SK-N-SH treated with all-trans-retinoic acid at 6 μM for 48 hours (cell line): ENCODE measurements at regions not wholly inside any gene's neighbourhood (a gene's known extent, or its start where the extent isn't known, plus 50 kb on each side); places are given as distances from the start of the nearest gene placed in this dataset.

ENCODE experiments used
- ATAC-seq: fragments of 200-7000 bp; cut with Tn5 transposase; 3 replicates; pipeline ENCODE4 v1.9.1; 2020; ENCODE audit warnings: mild to moderate bottlenecking, moderate library complexity
- ARNTL ChIP-seq: fragments of 450-650 bp; formaldehyde crosslinking; IDR thresholded peaks from 2 replicates; pipeline ENCODE4 v1.5.0; 2020; ENCODE audit warnings: low read depth, mild to moderate bottlenecking, moderate library complexity, borderline replicate concordance
- BACH2 ChIP-seq: fragments of 250-450 bp; sonication (Bioruptor Pico); IDR thresholded peaks from 2 replicates; pipeline ENCODE4 v1.9.0; 2021; ENCODE audit warnings: mild to moderate bottlenecking, borderline replicate concordance
- ESRRG ChIP-seq: fragments of 250-450 bp; sonication (Bioruptor Pico); IDR thresholded peaks from 2 replicates; pipeline ENCODE4 v1.6.1; 2021; ENCODE audit warnings: mild to moderate bottlenecking
- GLIS3 ChIP-seq: fragments of 250-450 bp; sonication (Bioruptor Pico); IDR thresholded peaks from 2 replicates; pipeline ENCODE4 v1.5.0; 2020; ENCODE audit warnings: mild to moderate bottlenecking, moderate library complexity
- ISL1 ChIP-seq: fragments of 250-450 bp; sonication (Bioruptor Pico); IDR thresholded peaks from 2 replicates; pipeline ENCODE4 v2.1.2; 2022; ENCODE audit warnings: mild to moderate bottlenecking, moderate library complexity
- OSR1 ChIP-seq: fragments of 250-450 bp; sonication (Bioruptor Pico); IDR thresholded peaks from 2 replicates; pipeline ENCODE4 v1.8.0; 2022; ENCODE audit warnings: moderate library complexity, mild to moderate bottlenecking, inconsistent platforms
- PATZ1 ChIP-seq: fragments of 250-450 bp; sonication (Bioruptor Pico); IDR thresholded peaks from 2 replicates; pipeline ENCODE4 v1.8.0; 2020; ENCODE audit warnings: mild to moderate bottlenecking, moderate library complexity, borderline replicate concordance
- POU6F1 ChIP-seq: fragments of 250-450 bp; sonication (Bioruptor Pico); IDR thresholded peaks from 2 replicates; pipeline ENCODE4 v1.8.0; 2021; ENCODE audit warnings: low read depth, mild to moderate bottlenecking, moderate library complexity, borderline replicate concordance
- PPARA ChIP-seq: fragments of 250-450 bp; sonication (Bioruptor Pico); IDR thresholded peaks from 2 replicates; pipeline ENCODE4 v1.5.0; 2020; ENCODE audit warnings: mild to moderate bottlenecking, borderline replicate concordance
- RARB ChIP-seq: fragments of 250-450 bp; sonication (Bioruptor Pico); IDR thresholded peaks from 2 replicates; pipeline ENCODE4 v1.8.0; 2021; ENCODE audit warnings: mild to moderate bottlenecking, moderate library complexity
- SNAI2 ChIP-seq: fragments of 250-450 bp; sonication (Bioruptor Pico); IDR thresholded peaks from 2 replicates; pipeline ENCODE4 v1.5.0; 2020; ENCODE audit warnings: mild to moderate bottlenecking, moderate library complexity
- TCF4 ChIP-seq: fragments of 250-450 bp; sonication (Bioruptor Pico); IDR thresholded peaks from 2 replicates; pipeline ENCODE4 v1.8.0; 2021; ENCODE audit warnings: mild to moderate bottlenecking, moderate library complexity, borderline replicate concordance
- TOX ChIP-seq: fragments of 250-450 bp; sonication (Bioruptor Pico); IDR thresholded peaks from 2 replicates; pipeline ENCODE4 v1.8.0; 2021; ENCODE audit warnings: mild to moderate bottlenecking, moderate library complexity, borderline replicate concordance
- ZC3H10 ChIP-seq: fragments of 250-450 bp; sonication (Bioruptor Pico); IDR thresholded peaks from 2 replicates; pipeline ENCODE4 v1.5.1; 2021; ENCODE audit warnings: mild to moderate bottlenecking, moderate library complexity
- ZFP3 ChIP-seq: fragments of 250-450 bp; sonication (Bioruptor Pico); IDR thresholded peaks from 2 replicates; pipeline ENCODE4 v1.5.0; 2020; ENCODE audit warnings: mild to moderate bottlenecking, moderate library complexity
- ZFP30 ChIP-seq: fragments of 450-650 bp; formaldehyde crosslinking; IDR thresholded peaks from 2 replicates; pipeline ENCODE4 v1.5.0; 2022; ENCODE audit warnings: mild to moderate bottlenecking, moderate library complexity
- ZNF565 ChIP-seq: fragments of 450-650 bp; formaldehyde crosslinking; conservative IDR thresholded peaks from 2 replicates; pipeline ENCODE4 v1.5.0; 2020; ENCODE audit warnings: low read depth, mild to moderate bottlenecking, moderate library complexity
- ZNF70 ChIP-seq: fragments of 450-650 bp; formaldehyde crosslinking; IDR thresholded peaks from 2 replicates; pipeline ENCODE4 v1.5.0; 2020; ENCODE audit warnings: mild to moderate bottlenecking, moderate library complexity
- ZNF8 ChIP-seq: fragments of 450-650 bp; formaldehyde crosslinking; IDR thresholded peaks from 2 replicates; pipeline ENCODE4 v1.5.0; 2020; ENCODE audit warnings: mild to moderate bottlenecking, moderate library complexity
- TF ChIP-seq, protein P1 (sequence below): fragments of 250-450 bp; sonication (Bioruptor Pico); IDR thresholded peaks from 2 replicates; pipeline ENCODE4 v1.5.1; 2021; ENCODE audit warnings: mild to moderate bottlenecking, moderate library complexity
- TF ChIP-seq, protein P2 (sequence below): fragments of 250-450 bp; sonication (Bioruptor Pico); IDR thresholded peaks from 2 replicates; pipeline ENCODE4 v1.5.0; 2020; ENCODE audit warnings: mild to moderate bottlenecking, moderate library complexity
- TF ChIP-seq, protein P3 (sequence below): fragments of 250-450 bp; sonication (Bioruptor Pico); IDR thresholded peaks from 2 replicates; pipeline ENCODE4 v1.5.1; 2020; ENCODE audit warnings: low read depth, mild to moderate bottlenecking, moderate library complexity

- TF ChIP-seq SNAI2 (CRISPR knock-in tag) (no peak), GLIS3 (no peak), TOX (no peak), POU6F1 (CRISPR knock-in tag) (no peak), ISL1 (CRISPR knock-in tag) (no peak), ZC3H10 (CRISPR knock-in tag) (no peak), ESRRG (CRISPR knock-in tag) (no peak), PATZ1 (no peak), RARB (CRISPR knock-in tag) (no peak), ARNTL (CRISPR knock-in tag) (no peak), BACH2 (CRISPR knock-in tag) (no peak), ZNF8 (CRISPR knock-in tag) (no peak), ZNF70 (CRISPR knock-in tag) (no peak), ZNF565 (CRISPR knock-in tag) (no peak), ZFP30 (CRISPR knock-in tag) (no peak), TCF4 (no peak), PPARA (CRISPR knock-in tag) (no peak)
- TF ChIP-seq, protein P1, sequence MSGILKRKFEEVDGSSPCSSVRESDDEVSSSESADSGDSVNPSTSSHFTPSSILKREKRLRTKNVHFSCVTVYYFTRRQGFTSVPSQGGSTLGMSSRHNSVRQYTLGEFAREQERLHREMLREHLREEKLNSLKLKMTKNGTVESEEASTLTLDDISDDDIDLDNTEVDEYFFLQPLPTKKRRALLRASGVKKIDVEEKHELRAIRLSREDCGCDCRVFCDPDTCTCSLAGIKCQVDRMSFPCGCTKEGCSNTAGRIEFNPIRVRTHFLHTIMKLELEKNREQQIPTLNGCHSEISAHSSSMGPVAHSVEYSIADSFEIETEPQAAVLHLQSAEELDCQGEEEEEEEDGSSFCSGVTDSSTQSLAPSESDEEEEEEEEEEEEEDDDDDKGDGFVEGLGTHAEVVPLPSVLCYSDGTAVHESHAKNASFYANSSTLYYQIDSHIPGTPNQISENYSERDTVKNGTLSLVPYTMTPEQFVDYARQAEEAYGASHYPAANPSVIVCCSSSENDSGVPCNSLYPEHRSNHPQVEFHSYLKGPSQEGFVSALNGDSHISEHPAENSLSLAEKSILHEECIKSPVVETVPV = no peak
- TF ChIP-seq, protein P2, sequence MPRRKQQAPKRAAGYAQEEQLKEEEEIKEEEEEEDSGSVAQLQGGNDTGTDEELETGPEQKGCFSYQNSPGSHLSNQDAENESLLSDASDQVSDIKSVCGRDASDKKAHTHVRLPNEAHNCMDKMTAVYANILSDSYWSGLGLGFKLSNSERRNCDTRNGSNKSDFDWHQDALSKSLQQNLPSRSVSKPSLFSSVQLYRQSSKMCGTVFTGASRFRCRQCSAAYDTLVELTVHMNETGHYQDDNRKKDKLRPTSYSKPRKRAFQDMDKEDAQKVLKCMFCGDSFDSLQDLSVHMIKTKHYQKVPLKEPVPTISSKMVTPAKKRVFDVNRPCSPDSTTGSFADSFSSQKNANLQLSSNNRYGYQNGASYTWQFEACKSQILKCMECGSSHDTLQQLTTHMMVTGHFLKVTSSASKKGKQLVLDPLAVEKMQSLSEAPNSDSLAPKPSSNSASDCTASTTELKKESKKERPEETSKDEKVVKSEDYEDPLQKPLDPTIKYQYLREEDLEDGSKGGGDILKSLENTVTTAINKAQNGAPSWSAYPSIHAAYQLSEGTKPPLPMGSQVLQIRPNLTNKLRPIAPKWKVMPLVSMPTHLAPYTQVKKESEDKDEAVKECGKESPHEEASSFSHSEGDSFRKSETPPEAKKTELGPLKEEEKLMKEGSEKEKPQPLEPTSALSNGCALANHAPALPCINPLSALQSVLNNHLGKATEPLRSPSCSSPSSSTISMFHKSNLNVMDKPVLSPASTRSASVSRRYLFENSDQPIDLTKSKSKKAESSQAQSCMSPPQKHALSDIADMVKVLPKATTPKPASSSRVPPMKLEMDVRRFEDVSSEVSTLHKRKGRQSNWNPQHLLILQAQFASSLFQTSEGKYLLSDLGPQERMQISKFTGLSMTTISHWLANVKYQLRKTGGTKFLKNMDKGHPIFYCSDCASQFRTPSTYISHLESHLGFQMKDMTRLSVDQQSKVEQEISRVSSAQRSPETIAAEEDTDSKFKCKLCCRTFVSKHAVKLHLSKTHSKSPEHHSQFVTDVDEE (CRISPR knock-in tag) = no peak
- TF ChIP-seq, protein P3, sequence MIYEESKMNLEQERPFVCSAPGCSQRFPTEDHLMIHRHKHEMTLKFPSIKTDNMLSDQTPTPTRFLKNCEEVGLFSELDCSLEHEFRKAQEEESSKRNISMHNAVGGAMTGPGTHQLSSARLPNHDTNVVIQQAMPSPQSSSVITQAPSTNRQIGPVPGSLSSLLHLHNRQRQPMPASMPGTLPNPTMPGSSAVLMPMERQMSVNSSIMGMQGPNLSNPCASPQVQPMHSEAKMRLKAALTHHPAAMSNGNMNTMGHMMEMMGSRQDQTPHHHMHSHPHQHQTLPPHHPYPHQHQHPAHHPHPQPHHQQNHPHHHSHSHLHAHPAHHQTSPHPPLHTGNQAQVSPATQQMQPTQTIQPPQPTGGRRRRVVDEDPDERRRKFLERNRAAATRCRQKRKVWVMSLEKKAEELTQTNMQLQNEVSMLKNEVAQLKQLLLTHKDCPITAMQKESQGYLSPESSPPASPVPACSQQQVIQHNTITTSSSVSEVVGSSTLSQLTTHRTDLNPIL = no peak
- TF ChIP-seq, all 23 proteins: peak for 0
- ATAC-seq = no peak
Measured at GRCh38 chr6:3944246-3944645, 95.1 kb downstream of the FAM50B start.

DNA sequence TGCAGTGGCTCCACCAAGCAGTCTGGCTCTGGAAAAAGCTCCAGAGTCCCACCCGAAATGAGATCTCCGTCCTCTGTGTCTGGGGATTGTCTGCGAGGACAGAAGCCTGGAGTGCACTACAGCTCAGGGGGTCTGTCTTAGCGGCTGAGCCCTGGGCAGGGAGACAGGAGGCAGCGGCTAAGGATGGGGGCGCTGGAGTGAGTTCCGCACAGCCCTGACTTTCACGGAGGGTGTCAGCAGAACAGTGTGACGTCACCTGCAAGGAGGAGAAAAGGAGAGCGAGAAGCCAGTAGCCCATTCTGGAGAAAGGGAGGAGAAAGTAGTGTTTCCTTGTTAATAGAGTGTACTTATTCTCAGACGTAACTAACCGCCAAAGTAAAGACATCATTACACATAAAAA lies 97.6 kb downstream of the FAM50B start:
- ATAC-seq = no peak
- TF ChIP-seq RARB (CRISPR knock-in tag) = no peak
- TF ChIP-seq ZNF565 (CRISPR knock-in tag) = no peak
- TF ChIP-seq PPARA (CRISPR knock-in tag) = no peak
- no peak for TF ChIP-seq ESRRG (CRISPR knock-in tag)
- TF ChIP-seq GLIS3 = no peak
- no peak for TF ChIP-seq POU6F1 (CRISPR knock-in tag)
- no peak for TF ChIP-seq ZFP30 (CRISPR knock-in tag)
- TF ChIP-seq, protein P1 = no peak
- TF ChIP-seq SNAI2 (CRISPR knock-in tag) = no peak
- TF ChIP-seq, protein P3 = no peak
- TF ChIP-seq ZFP3 (CRISPR knock-in tag) = no peak
- TF ChIP-seq ZNF8 (CRISPR knock-in tag) = no peak
- TF ChIP-seq, protein P2 (CRISPR knock-in tag) = no peak
- TF ChIP-seq ISL1 (CRISPR knock-in tag) = no peak
- TF ChIP-seq OSR1 (CRISPR knock-in tag) = no peak
